KMS-11 (cell line): ENCODE measurements at regions not wholly inside any gene's neighbourhood (a gene's known extent, or its start where the extent isn't known, plus 50 kb on each side); places are given as distances from the start of the nearest gene placed in this dataset.

Source experiments
- H2AFZ ChIP-seq: fragments of 200-600 bp; sonication (generic); 2 replicates; pipeline ENCODE4 v1.6.1; 2016; ENCODE audit warnings: antibody characterized with exemption, mixed run types, low read depth
- H3K27ac ChIP-seq: fragments of 200-600 bp; sonication (generic); 2 replicates; pipeline ENCODE4 v1.6.1; 2016; ENCODE audit warnings: mild to moderate bottlenecking, mixed run types
- H3K27me3 ChIP-seq: fragments of 200-600 bp; sonication (generic); 2 replicates; pipeline ENCODE4 v1.6.1; 2017; ENCODE audit warnings: mild to moderate bottlenecking, low read depth, mixed run types, moderate library complexity; ENCODE audit not compliant: insufficient read depth
- H3K36me3 ChIP-seq: fragments of 200-600 bp; sonication (generic); 2 replicates; pipeline ENCODE4 v1.6.1; 2017; ENCODE audit warnings: mild to moderate bottlenecking, mixed run types; ENCODE audit not compliant: insufficient read depth
- H3K4me1 ChIP-seq: fragments of 200-600 bp; sonication (generic); 2 replicates; pipeline ENCODE4 v1.6.1; 2016; ENCODE audit warnings: mild to moderate bottlenecking, low read depth, mixed run types; ENCODE audit not compliant: poor library complexity, severe bottlenecking
- H3K4me2 ChIP-seq: fragments of 200-600 bp; sonication (generic); 2 replicates; pipeline ENCODE4 v1.7.0; 2016; ENCODE audit warnings: mild to moderate bottlenecking, mixed run types
- H3K4me3 ChIP-seq: fragments of 200-600 bp; sonication (generic); IDR thresholded peaks from 2 replicates; pipeline ENCODE4 v1.6.1; 2017; ENCODE audit warnings: low read depth, low read length, mixed read lengths; ENCODE audit not compliant: insufficient read depth
- H3K79me2 ChIP-seq: fragments of 200-600 bp; sonication (generic); 2 replicates; pipeline ENCODE4 v1.6.1; 2016; ENCODE audit warnings: low read depth, mixed run types; ENCODE audit not compliant: insufficient read depth
- H3K9ac ChIP-seq: fragments of 200-600 bp; sonication (generic); 2 replicates; pipeline ENCODE4 v1.6.1; 2016; ENCODE audit warnings: mild to moderate bottlenecking, mixed run types
- H4K20me1 ChIP-seq: fragments of 200-600 bp; sonication (generic); 2 replicates; pipeline ENCODE4 v1.6.1; 2016; ENCODE audit warnings: mild to moderate bottlenecking, mixed run types; ENCODE audit not compliant: insufficient read depth
- CTCF ChIP-seq: fragments of 200-600 bp; sonication (generic); conservative IDR thresholded peaks from 2 replicates; pipeline ENCODE4 v1.6.1; 2017; ENCODE audit warnings: low read depth, mild to moderate bottlenecking, antibody characterized with exemption, low read length, moderate library complexity, mixed read lengths

GRCh38 chr3:145981056-145981455 lies 179.9 kb downstream of the PLOD2 start:
- H3K27me3 ChIP-seq: no peaks in the 10 kb centered on the region
- H3K27ac ChIP-seq: no peak overlapping the region
- no peak overlapping the region for H3K4me2 ChIP-seq
- no peaks in the 10 kb centered on the region for H3K79me2 ChIP-seq
- H3K4me1 ChIP-seq: no peaks in the 10 kb centered on the region
- no peaks in the 10 kb centered on the region for H3K36me3 ChIP-seq
- no peaks in the 10 kb centered on the region for H4K20me1 ChIP-seq
- H2AFZ ChIP-seq: no peak overlapping the region
- no peak for TF ChIP-seq CTCF
- H3K4me3 ChIP-seq: no peak overlapping the region
- no peak overlapping the region for H3K9ac ChIP-seq

GRCh38 chr3:145983101-145983500 lies 177.9 kb downstream of the PLOD2 start:
- H4K20me1 ChIP-seq: no peaks in the 10 kb centered on the region
- H3K9ac ChIP-seq: no peak overlapping the region
- no peak overlapping the region for H3K4me3 ChIP-seq
- no peaks in the 10 kb centered on the region for H3K79me2 ChIP-seq
- H2AFZ ChIP-seq: no peak overlapping the region
- no peak for TF ChIP-seq CTCF
- no peak overlapping the region for H3K4me2 ChIP-seq
- no peaks in the 10 kb centered on the region for H3K4me1 ChIP-seq
- H3K36me3 ChIP-seq: no peaks in the 10 kb centered on the region
- H3K27ac ChIP-seq: no peak overlapping the region
- H3K27me3 ChIP-seq: no peaks in the 10 kb centered on the region
